Esophagus squamous epithelium (tissue), 4 donors: ENCODE measurements at regions not wholly inside any gene's neighbourhood (a gene's known extent, or its start where the extent isn't known, plus 50 kb on each side); places are given as distances from the start of the nearest gene placed in this dataset.

Experiments used
- CTCF ChIP-seq, 6 experiments: fragments of 450-650 bp in 4 of 6; fragments of 200-600 bp in 2 of 6; sonication (generic) in 2 of 6; IDR thresholded peaks; one replicate each; pipeline ENCODE4 v1.5.1; 2016 to 2019; ENCODE audit warnings: antibody characterized with exemption in 6 of 6, mild to moderate bottlenecking in 4 of 6, moderate library complexity in 4 of 6
- POLR2A ChIP-seq, 4 donors: fragments of 450-650 bp; IDR thresholded peaks; one replicate each; pipeline ENCODE4 v1.6.1; 2017; ENCODE audit warnings: antibody characterized with exemption in 4 of 4, mild to moderate bottlenecking in 4 of 4, moderate library complexity in 3 of 4

DNA sequence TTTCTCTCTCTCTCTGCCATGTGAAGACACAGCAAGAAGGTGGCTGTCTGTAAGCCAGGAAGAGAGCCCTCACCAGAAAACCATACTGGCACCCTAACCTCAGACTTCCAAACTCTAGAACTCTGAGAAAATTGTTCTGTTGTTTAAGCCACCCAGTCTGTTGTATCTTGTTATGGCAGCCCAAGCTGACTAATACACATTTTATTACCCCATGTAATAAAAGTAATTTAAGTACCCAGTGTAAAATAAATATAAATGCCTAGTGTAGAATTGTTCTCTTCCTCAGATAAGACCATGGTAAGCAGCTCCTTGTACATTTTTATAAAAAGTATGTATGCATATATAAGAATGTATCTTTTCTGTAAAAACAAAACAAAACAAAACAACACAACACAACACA lies 119.7 kb downstream of the DTL start:
- TF ChIP-seq CTCF (IDR thresholded peaks at IDR 0.05) (no peak), POLR2A (IDR thresholded peaks at IDR 0.05) (no peak)
